IPS DF 6.9 (cell line): ENCODE measurements at regions not wholly inside any gene's neighbourhood (a gene's known extent, or its start where the extent isn't known, plus 50 kb on each side); places are given as distances from the start of the nearest gene placed in this dataset.
"Not testable (repeated sequence)": the region's sequence is repeated elsewhere in the genome, so short reads cannot be mapped to it uniquely, and the experiment has no call there.

Source experiments
- DNase-seq: peaks from one replicate; pipeline ENCODE4 v3.0.0-alpha.2; 2013; ENCODE audit warnings: low read depth, low spot score
- H3K27ac ChIP-seq: one replicate; pipeline ENCODE4 v1.5.1; 2013; ENCODE audit warnings: low read length, control low read depth
- H3K27me3 ChIP-seq: 2 replicates; pipeline ENCODE4 v1.6.1; 2013; ENCODE audit warnings: mild to moderate bottlenecking, low read length; ENCODE audit not compliant: control insufficient read depth, insufficient read depth
- H3K36me3 ChIP-seq: 2 replicates; pipeline ENCODE4 v1.6.1; 2013; ENCODE audit warnings: low read length; ENCODE audit not compliant: control insufficient read depth, insufficient read depth
- H3K4me1 ChIP-seq: 2 replicates; pipeline ENCODE4 v1.6.1; 2013; ENCODE audit warnings: low read length; ENCODE audit not compliant: control insufficient read depth, insufficient read depth
- H3K4me3 ChIP-seq: 2 replicates; pipeline ENCODE4 v1.5.1; 2013; ENCODE audit warnings: mild to moderate bottlenecking, low read length
- H3K9me3 ChIP-seq: 2 replicates; pipeline ENCODE4 v1.6.1; 2013; ENCODE audit warnings: low read length, inconsistent platforms; ENCODE audit not compliant: control insufficient read depth, insufficient read depth
- WGBS: extraction: QIAGEN DNeasy Blood & Tissue Kit; methylation state at CpG from one replicate; pipeline ENCODE4 v1.1.7; 2013; ENCODE audit warnings: mixed read lengths, missing lambda C conversion rate; ENCODE audit not compliant: insufficient read length, insufficient coverage; 5-methylcytosine and 5-hydroxymethylcytosine counted together

DNA sequence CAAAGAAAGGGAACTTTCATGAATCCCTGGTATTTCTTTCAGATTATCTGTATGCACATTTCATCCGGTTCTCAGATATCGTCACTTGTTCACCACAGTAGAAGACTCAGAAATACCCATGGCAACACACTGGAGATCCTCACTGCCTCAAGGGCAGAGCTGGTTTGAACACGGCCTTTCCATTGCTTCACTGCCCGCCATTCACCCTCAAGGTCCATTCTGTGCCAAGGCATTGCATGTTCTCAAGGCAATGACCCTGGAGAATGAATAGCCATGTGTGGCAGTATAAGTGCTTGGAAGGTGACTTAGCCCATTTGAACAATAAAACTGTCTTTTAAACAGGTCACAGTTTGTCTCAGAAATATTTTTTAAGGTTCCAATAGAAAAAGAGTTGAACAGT, 606.5 kb downstream of the IPMK start:
- DNase-seq = no peak
- H3K9me3 ChIP-seq = no peaks in the 10 kb centered on the region
- no peaks in the 10 kb centered on the region for H3K27me3 ChIP-seq
- WGBS = no CpG with 5 or more reads among the region's 4 CpGs
- H3K36me3 ChIP-seq = no peaks in the 10 kb centered on the region
- H3K27ac ChIP-seq = no peak overlapping the region
- H3K4me1 ChIP-seq = no peaks in the 10 kb centered on the region
- no peak overlapping the region for H3K4me3 ChIP-seq

DNA sequence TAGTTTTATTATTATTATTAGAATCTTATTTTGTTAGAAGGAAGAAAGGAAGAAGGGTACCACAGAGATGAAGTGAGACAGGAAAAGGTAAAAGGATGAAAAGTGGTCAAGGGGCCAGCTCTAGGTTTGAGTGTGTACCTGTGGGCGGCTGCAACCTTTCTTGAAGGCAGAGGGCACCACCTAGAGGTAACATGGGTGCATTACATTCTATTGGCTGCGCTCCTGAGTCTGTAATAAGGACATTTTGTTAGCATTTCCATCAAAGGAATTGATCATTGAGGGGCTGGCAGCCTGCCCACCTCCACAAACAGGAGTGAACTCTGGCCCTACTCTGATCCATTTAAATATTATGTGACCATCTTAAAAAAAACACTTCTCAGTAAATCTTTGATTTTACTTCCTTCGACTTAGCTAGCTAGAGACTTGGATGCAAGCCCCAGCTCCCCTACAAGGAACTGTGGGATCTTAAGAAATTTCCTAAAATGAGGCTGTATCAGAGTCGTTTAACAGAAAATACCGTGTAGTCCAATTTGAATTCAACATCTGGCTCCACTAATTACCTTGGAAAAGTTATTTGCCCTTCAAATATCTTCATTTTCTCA, 610.4 kb downstream of the IPMK start:
- Histone ChIP-seq H3K36me3 (no peaks in the 10 kb centered on the region), H3K4me3 (no peak overlapping the region), H3K27me3 (no peaks in the 10 kb centered on the region), H3K9me3 (no peaks in the 10 kb centered on the region), H3K27ac (no peak overlapping the region), H3K4me1 (no peaks in the 10 kb centered on the region)
- peak; percentile 61 for DNase-seq
- no CpG with 5 or more reads among the region's 5 CpGs for WGBS

DNA sequence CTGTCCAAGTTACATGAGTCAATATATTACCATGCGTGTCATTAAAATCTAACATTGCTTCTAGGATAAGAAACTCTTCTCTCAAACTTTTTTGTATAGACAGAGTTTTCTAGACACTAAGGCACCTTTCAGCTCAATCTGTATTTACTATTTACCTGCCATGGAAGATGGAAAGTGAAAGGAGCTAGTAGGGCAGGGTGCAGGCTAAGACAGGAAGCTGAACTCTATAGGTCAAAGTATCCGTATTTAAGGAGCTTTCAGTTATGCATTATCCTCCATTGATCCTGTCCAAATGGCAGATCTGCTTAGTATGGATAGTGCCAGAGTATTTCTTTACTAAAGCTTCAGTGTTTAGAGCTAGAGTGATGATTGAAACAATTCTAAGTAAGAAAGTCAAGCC, 612.8 kb downstream of the IPMK start:
- Histone ChIP-seq H3K4me1 (no peaks in the 10 kb centered on the region), H3K4me3 (no peak overlapping the region), H3K27me3 (no peaks in the 10 kb centered on the region), H3K27ac (no peak overlapping the region), H3K36me3 (no peaks in the 10 kb centered on the region), H3K9me3 (no peaks in the 10 kb centered on the region)
- no peak for DNase-seq
- WGBS = no CpG with 5 or more reads among the region's 2 CpGs

DNA sequence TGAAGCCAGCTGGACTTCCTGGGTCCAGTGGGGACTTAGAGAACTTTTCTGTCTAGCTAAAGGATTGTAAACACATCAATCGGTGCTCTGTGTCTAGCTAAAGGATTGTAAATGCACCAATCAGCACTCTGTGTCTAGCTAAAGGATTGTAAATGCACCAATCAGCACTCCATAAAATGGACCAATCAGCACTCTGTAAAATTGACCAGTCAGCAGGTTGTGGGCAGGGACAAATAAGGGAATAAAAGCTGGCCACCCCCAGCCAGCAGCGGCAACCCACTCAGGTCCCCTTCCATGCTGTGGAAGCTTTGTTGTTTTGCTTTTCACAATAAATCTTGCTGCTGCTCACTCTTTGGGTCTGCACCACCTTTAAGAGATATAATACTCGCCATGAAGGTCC, 622.6 kb downstream of the IPMK start:
- not testable (repeated sequence) for H3K36me3 ChIP-seq, H3K27me3 ChIP-seq, H3K27ac ChIP-seq, H3K4me3 ChIP-seq, H3K4me1 ChIP-seq, DNase-seq, H3K9me3 ChIP-seq
- no CpG with 5 or more reads among the region's 3 CpGs for WGBS

DNA sequence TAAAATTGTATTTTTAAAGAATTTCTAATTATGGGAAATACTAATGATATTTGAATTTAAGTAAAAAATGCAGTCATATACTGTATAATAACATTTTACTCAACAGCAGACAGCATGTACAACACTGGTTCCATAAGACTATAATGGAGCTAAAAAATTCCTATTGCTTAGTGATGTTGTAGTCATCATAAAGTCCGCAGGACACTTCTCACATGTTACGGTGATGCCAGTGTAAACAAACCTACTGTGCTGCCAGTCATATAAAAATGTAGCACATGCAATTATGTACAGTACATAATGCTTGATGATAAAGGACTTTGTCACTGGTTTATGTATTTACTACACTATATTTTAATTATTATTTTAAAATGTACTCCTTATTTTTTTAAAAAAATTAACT, 629.3 kb downstream of the IPMK start:
- H3K9me3 ChIP-seq = no peaks in the 10 kb centered on the region
- no peaks in the 10 kb centered on the region for H3K36me3 ChIP-seq
- no peak for DNase-seq
- H3K4me1 ChIP-seq = no peaks in the 10 kb centered on the region
- no peak overlapping the region for H3K27ac ChIP-seq
- no CpG with 5 or more reads among the region's 2 CpGs for WGBS
- no peaks in the 10 kb centered on the region for H3K27me3 ChIP-seq
- H3K4me3 ChIP-seq = no peak overlapping the region

DNA sequence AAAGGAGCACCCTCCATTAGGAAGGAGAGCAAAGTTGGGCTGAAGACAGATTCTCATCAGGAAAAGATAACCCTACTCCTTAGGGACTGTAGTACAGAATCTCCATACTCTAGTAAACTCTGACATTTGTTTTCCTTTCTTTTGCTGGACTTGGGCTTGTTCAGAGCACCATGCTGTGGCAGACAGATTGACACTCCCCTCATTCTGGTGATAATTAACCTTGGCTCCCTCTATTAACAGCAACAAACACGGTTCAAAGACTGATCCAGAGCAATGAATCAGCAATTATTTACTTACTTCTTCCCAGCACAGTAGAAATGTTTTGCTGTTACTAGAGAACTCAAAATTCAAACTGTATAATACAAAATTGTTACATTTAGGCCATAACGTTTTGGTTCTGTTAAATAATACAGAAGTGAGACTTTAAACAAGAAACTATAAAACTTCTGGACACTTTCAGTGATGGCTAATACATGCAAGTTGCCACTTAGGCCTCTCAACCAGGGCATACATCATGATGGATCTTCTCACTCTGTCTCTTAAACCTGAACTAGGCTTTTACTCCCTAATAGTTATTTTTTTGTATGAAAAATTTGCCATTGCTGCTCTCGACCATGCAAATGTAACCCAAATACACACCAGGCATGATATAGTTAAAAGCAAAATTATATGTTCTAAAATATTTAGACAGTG, 639.0 kb downstream of the IPMK start:
- Histone ChIP-seq H3K4me3 (no peak overlapping the region), H3K27ac (peak overlapping the region; percentile 92), H3K4me1 (peaks cover 1% of the 10 kb centered on the region; the same call in 1 of the 2 replicates), H3K9me3 (no peaks in the 10 kb centered on the region), H3K36me3 (no peaks in the 10 kb centered on the region), H3K27me3 (no peaks in the 10 kb centered on the region)
- no CpG with 5 or more reads among the region's 3 CpGs for WGBS
- DNase-seq = no peak

DNA sequence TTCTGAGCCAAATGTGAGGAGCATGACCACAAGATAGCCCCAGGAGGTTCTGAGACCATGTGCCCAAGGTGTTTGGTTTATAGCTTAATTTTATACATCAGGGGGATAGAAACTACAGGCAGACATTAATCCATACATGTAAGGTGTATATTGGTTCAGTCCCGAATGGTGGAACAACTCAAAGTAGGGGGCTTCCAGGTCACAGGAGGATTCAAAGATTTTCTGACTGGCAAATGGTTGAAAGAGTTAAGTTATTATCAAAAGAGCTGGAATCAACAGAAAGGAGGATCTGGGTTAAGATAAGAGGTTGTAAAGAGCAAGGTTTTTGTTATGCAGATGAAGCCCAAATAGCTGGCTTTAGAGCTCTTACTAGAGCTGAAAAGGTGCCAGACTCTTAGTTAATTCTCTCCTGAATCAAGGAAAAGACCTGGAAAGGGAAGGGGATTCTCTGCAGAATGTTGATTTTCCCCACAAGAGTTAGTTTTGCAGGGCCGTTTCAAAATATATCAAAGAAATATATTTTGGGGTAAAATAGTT, 640.0 kb downstream of the IPMK start:
- H3K9me3 ChIP-seq = no peaks in the 10 kb centered on the region
- DNase-seq = peak; percentile 37
- no peaks in the 10 kb centered on the region for H3K36me3 ChIP-seq
- H3K27ac ChIP-seq = no peak overlapping the region
- H3K27me3 ChIP-seq = no peaks in the 10 kb centered on the region
- peaks cover 1% of the 10 kb centered on the region; the same call in 1 of the 2 replicates for H3K4me1 ChIP-seq
- WGBS = no CpG with 5 or more reads among the region's 2 CpGs
- no peak overlapping the region for H3K4me3 ChIP-seq

DNA sequence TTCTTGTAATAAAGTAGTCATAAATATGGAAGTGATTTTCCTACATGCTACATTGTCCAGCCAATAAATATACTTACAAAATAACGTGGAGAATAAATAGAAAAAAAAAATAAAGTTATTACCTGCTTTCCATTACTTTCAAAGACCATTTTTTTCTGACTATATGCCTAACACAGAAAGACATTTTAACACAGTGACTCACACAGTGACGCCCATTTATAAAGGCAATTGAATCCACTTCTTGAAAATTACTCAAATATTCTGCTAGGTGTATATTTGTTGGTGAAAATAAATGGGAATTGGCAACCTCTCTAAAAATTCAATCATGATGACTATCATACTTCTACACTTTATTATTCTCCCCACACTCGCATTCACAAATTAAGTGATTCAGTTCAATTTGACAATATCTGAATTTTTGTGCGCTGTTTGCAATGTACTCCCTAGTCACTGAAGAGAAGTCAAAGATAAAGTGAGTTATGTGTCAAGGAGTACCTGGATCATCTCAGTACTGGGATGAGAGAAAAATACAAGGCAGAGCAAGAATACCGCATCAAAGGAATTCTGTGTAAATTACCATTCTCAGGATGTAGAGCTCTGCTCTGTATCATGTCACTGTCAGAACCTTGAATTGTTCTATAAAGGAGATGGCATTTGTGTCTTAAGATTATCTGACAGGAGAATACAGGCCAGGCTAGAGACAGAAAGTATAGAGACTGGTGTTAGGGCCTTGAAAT, 642.7 kb downstream of the IPMK start:
- DNase-seq = no peak
- no peaks in the 10 kb centered on the region for H3K27me3 ChIP-seq
- H3K36me3 ChIP-seq = no peaks in the 10 kb centered on the region
- H3K27ac ChIP-seq = no peak overlapping the region
- no CpG with 5 or more reads among the region's 5 CpGs for WGBS
- no peaks in the 10 kb centered on the region for H3K9me3 ChIP-seq
- no peak overlapping the region for H3K4me3 ChIP-seq
- peaks cover 1% of the 10 kb centered on the region; the same call in 1 of the 2 replicates for H3K4me1 ChIP-seq

DNA sequence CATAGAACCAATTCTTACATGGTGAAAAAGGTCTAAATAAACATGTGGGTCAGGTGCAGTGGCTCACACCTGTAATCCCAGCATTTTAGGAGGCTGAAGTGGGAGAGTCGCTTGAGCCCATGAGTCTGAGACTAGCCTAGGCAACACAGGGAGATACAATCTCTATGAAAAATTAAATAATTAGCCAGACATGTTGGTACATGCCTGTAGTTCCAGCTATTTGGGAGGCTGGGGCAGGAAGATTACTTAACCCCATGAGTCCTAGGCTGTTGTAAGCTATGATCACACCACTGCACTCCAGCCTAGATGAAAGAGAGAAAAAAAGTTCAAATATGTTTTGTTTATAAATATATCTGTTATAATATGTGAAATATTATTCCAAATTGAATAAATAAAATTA, 643.6 kb downstream of the IPMK start:
- WGBS = no CpG with 5 or more reads among the region's 1 CpG
- Histone ChIP-seq H3K4me1 (peaks cover 1% of the 10 kb centered on the region; the same call in 1 of the 2 replicates), H3K27me3 (no peaks in the 10 kb centered on the region), H3K9me3 (no peaks in the 10 kb centered on the region), H3K36me3 (no peaks in the 10 kb centered on the region), H3K27ac (no peak overlapping the region), H3K4me3 (no peak overlapping the region)
- no peak for DNase-seq

DNA sequence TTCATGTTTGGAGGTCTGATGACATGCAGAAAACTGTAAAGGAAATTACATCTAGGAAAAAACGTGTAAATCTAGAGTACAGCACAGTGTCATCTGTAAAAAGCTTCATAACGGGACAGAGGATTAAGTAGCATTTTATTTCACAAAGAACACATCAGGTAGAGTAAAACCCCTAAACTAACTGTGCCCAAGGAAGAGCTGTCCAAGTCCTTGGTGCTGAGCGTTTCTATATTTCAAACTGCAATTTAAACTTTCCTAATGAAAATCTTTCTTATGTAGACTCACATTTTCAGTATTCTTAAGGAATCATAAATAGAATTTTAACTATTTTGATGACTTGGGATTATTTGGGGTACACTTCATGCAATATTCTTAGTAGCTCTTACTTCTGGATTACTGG, 646.2 kb downstream of the IPMK start:
- no peak for DNase-seq
- WGBS = no CpG with 5 or more reads among the region's 3 CpGs
- Histone ChIP-seq H3K27me3 (no peaks in the 10 kb centered on the region), H3K36me3 (no peaks in the 10 kb centered on the region), H3K4me1 (no peaks in the 10 kb centered on the region), H3K4me3 (no peak overlapping the region), H3K27ac (no peak overlapping the region), H3K9me3 (no peaks in the 10 kb centered on the region)
